ENCODE measurements at regions not wholly inside any gene's neighbourhood (a gene's known extent, or its start where the extent isn't known, plus 50 kb on each side); places are given as distances from the start of the nearest gene placed in this dataset.

DNA sequence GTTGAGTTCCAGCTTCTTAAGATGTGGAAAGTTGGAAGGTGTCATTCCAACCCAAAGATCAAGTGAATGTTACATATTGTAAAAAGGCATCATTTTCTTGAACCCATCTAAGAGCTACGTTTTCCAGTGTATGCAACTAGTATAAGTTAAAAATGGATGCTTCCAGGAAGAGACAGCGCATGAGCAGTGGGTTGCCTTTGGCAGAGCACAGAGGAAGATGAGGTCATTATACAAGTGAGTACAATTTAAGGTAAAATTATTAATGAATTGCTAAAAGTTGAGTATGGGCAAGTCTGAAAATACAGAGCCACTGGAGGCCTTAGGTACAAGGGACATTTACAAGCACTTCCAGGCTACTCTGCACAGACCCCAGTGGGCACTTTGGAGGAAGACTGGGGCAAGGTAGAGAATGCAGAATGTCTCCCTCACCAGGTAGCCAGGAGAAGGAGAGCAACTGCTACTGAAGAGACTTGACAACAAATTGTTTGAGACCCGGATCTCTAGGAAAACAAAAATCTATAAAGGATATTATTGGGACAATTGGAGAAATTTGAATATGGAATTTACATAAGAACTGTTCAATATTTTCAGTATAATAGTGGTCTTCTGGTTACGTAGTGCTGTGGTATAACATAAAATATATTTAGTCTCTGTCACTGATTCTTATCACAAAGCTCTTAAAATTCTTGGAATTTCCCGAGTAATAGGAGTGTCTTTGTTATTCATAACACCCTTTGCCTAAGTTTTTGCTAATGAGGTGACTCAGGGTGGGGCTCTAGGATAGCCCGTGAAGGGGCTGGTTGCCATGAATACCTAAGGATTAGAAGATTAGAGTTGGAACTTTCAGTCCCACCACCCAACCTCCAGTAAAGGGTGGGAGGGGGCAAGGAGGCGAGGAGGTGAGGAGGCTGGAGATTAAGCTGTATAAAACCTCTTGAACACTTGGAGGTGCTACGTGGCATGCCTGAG is 129.9 kb upstream of the FER start:
- TF ChIP-seq YY1 (tag by site-specific recombination; IDR thresholded peaks at IDR 0.05) (no peak), ZSCAN30 (tag by site-specific recombination; IDR thresholded peaks at IDR 0.05) (no peak), ZBTB7A (tag by site-specific recombination; IDR thresholded peaks at IDR 0.05; ENCODE audit: low read depth) (no peak), ZFP37 (tag by site-specific recombination; IDR thresholded peaks at IDR 0.05) (no peak), ZNF514 (tag by site-specific recombination; IDR thresholded peaks at IDR 0.05) (no peak), KLF10 (tag by site-specific recombination; IDR thresholded peaks at IDR 0.05) (no peak), ZNF776 (tag by site-specific recombination; IDR thresholded peaks at IDR 0.05; ENCODE audit: borderline replicate concordance) (no peak), ZNF76 (tag by site-specific recombination; IDR thresholded peaks at IDR 0.05; ENCODE audit: borderline replicate concordance, low read depth) (no peak), ZNF530 (tag by site-specific recombination; IDR thresholded peaks at IDR 0.05; ENCODE audit: low read depth) (no peak), ZNF302 (tag by site-specific recombination; IDR thresholded peaks at IDR 0.05; ENCODE audit: low read depth) (no peak)
- TF ChIP-seq, protein P1, sequence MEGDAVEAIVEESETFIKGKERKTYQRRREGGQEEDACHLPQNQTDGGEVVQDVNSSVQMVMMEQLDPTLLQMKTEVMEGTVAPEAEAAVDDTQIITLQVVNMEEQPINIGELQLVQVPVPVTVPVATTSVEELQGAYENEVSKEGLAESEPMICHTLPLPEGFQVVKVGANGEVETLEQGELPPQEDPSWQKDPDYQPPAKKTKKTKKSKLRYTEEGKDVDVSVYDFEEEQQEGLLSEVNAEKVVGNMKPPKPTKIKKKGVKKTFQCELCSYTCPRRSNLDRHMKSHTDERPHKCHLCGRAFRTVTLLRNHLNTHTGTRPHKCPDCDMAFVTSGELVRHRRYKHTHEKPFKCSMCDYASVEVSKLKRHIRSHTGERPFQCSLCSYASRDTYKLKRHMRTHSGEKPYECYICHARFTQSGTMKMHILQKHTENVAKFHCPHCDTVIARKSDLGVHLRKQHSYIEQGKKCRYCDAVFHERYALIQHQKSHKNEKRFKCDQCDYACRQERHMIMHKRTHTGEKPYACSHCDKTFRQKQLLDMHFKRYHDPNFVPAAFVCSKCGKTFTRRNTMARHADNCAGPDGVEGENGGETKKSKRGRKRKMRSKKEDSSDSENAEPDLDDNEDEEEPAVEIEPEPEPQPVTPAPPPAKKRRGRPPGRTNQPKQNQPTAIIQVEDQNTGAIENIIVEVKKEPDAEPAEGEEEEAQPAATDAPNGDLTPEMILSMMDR (tag by site-specific recombination; IDR thresholded peaks at IDR 0.05), result no peak
- TF ChIP-seq, protein P2, sequence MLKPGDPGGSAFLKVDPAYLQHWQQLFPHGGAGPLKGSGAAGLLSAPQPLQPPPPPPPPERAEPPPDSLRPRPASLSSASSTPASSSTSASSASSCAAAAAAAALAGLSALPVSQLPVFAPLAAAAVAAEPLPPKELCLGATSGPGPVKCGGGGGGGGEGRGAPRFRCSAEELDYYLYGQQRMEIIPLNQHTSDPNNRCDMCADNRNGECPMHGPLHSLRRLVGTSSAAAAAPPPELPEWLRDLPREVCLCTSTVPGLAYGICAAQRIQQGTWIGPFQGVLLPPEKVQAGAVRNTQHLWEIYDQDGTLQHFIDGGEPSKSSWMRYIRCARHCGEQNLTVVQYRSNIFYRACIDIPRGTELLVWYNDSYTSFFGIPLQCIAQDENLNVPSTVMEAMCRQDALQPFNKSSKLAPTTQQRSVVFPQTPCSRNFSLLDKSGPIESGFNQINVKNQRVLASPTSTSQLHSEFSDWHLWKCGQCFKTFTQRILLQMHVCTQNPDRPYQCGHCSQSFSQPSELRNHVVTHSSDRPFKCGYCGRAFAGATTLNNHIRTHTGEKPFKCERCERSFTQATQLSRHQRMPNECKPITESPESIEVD (tag by site-specific recombination; IDR thresholded peaks at IDR 0.05), result no peak
- TF ChIP-seq, protein P3, sequence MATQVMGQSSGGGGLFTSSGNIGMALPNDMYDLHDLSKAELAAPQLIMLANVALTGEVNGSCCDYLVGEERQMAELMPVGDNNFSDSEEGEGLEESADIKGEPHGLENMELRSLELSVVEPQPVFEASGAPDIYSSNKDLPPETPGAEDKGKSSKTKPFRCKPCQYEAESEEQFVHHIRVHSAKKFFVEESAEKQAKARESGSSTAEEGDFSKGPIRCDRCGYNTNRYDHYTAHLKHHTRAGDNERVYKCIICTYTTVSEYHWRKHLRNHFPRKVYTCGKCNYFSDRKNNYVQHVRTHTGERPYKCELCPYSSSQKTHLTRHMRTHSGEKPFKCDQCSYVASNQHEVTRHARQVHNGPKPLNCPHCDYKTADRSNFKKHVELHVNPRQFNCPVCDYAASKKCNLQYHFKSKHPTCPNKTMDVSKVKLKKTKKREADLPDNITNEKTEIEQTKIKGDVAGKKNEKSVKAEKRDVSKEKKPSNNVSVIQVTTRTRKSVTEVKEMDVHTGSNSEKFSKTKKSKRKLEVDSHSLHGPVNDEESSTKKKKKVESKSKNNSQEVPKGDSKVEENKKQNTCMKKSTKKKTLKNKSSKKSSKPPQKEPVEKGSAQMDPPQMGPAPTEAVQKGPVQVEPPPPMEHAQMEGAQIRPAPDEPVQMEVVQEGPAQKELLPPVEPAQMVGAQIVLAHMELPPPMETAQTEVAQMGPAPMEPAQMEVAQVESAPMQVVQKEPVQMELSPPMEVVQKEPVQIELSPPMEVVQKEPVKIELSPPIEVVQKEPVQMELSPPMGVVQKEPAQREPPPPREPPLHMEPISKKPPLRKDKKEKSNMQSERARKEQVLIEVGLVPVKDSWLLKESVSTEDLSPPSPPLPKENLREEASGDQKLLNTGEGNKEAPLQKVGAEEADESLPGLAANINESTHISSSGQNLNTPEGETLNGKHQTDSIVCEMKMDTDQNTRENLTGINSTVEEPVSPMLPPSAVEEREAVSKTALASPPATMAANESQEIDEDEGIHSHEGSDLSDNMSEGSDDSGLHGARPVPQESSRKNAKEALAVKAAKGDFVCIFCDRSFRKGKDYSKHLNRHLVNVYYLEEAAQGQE (tag by site-specific recombination; IDR thresholded peaks at IDR 0.05), result no peak
- TF ChIP-seq, protein P4, sequence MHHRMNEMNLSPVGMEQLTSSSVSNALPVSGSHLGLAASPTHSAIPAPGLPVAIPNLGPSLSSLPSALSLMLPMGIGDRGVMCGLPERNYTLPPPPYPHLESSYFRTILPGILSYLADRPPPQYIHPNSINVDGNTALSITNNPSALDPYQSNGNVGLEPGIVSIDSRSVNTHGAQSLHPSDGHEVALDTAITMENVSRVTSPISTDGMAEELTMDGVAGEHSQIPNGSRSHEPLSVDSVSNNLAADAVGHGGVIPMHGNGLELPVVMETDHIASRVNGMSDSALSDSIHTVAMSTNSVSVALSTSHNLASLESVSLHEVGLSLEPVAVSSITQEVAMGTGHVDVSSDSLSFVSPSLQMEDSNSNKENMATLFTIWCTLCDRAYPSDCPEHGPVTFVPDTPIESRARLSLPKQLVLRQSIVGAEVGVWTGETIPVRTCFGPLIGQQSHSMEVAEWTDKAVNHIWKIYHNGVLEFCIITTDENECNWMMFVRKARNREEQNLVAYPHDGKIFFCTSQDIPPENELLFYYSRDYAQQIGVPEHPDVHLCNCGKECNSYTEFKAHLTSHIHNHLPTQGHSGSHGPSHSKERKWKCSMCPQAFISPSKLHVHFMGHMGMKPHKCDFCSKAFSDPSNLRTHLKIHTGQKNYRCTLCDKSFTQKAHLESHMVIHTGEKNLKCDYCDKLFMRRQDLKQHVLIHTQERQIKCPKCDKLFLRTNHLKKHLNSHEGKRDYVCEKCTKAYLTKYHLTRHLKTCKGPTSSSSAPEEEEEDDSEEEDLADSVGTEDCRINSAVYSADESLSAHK (tag by site-specific recombination; IDR thresholded peaks at IDR 0.05), result no peak
